Sciatic nerve (tissue), 2 donors: ENCODE measurements at regions not wholly inside any gene's neighbourhood (a gene's known extent, or its start where the extent isn't known, plus 50 kb on each side); places are given as distances from the start of the nearest gene placed in this dataset.
"Not testable (repeated sequence)": the region's sequence is repeated elsewhere in the genome, so short reads cannot be mapped to it uniquely, and the experiment has no call there.

Source experiments
- ATAC-seq: fragments of 200-7000 bp; cut with Tn5 transposase; one replicate; pipeline ENCODE4 v1.9.1; 2020; ENCODE audit warnings: mild to moderate bottlenecking, moderate library complexity
- DNase-seq: peaks from one replicate; pipeline ENCODE4 v3.0.0-alpha.2; 2020; ENCODE audit warnings: low spot score
- intact Hi-C: fragments of 100-400 bp; cut with DNase I; formaldehyde crosslinking; loops from one replicate; pipeline ENCODE4 v1.14.2; 2022
- donor health status: DM: no; HTN: no; CAD: no.
- donor health status: DM: no; HTN: no; CAD: no.

- ATAC-seq, result no peak
Measured at GRCh38 chr2:39558906-39559305, 106.8 kb upstream of the TMEM178A start.

GRCh38 chr2:39563572-39563971 is 102.1 kb upstream of the TMEM178A start:
- ATAC-seq, result no peak
- no peak for DNase-seq
- intact Hi-C loops, result no loop called here

More at GRCh38 chr2:39558906-39559305, 106.8 kb upstream of the TMEM178A start:
- intact Hi-C loops, result no loop called here
- DNase-seq, result no peak

- intact Hi-C loops, result loop anchor here (5.0 kb wide), 1 partner anchor 50 kb away; no protein-coding TSS in a partner anchor
- ATAC-seq, result no peak
- no peak for DNase-seq
Measured at GRCh38 chr2:39567507-39567906, 98.2 kb upstream of the TMEM178A start.

GRCh38 chr2:39568116-39568515 is 97.6 kb upstream of the TMEM178A start:
- no peak for DNase-seq
- ATAC-seq, result no peak
- intact Hi-C loops, result loop anchor here (5.0 kb wide), 1 partner anchor 51 kb away; no protein-coding TSS in a partner anchor

- DNase-seq, result no peak
- intact Hi-C loops, result loop anchor here (5.0 kb wide), 1 partner anchor 51 kb away; no protein-coding TSS in a partner anchor
- ATAC-seq, result peak; percentile 62
Measured at GRCh38 chr2:39568561-39569006, 97.1 kb upstream of the TMEM178A start.

DNA sequence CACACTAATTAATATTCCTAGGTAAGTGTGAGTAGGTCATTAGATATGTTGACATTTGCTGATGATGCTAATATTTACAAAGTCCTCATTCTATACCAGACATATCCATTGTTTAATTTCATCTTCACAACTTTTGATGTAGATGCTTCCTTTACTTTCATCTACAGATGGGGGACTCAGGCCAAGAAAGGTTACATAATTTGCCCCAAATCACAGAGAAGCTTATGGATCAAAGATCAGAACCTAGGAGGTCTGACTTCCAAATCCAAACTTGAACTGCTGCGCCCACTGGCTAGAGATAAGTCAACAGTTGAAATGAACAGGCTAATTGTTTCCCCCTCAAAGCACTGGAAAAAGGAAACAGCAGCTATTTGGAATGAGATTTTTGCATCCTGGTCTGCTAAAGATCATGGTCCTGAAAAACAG is 95.6 kb upstream of the TMEM178A start:
- intact Hi-C loops, result no loop called here
- DNase-seq, result no peak
- no peak for ATAC-seq

GRCh38 chr2:39570614-39571013 is 95.1 kb upstream of the TMEM178A start:
- DNase-seq, result no peak
- intact Hi-C loops, result no loop called here
- no peak for ATAC-seq

DNA sequence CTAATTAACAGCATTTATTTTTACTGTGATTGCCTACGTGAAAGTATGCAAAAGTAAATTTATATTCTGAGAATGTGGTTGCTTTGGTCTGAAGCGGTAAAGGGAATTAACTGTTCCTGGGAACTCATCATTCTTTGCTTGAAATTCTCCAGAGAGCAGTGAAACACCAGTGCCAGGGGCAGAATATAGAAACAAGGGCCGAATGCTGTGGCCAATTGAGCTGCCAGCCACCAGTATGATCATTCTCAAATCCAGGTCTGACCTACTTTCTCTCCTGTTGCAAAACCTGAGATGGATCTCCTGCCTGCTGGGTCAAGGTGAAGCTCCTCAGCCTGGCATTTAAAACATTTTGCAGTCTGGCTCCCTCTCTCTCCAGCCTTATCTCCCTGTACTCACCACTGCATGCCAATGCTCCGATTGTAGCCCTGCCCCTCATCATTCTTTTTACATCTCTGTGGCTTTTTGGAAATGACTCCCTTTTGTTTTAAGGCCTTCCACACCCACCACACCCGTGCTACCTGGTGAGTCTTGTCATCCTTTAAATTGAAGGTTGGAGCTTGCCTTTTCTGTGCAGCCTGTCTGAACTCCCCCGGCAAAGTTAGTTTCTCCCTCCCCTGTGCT is 94.5 kb upstream of the TMEM178A start:
- DNase-seq (no peak), ATAC-seq (no peak)
- intact Hi-C loops, result no loop called here

DNA sequence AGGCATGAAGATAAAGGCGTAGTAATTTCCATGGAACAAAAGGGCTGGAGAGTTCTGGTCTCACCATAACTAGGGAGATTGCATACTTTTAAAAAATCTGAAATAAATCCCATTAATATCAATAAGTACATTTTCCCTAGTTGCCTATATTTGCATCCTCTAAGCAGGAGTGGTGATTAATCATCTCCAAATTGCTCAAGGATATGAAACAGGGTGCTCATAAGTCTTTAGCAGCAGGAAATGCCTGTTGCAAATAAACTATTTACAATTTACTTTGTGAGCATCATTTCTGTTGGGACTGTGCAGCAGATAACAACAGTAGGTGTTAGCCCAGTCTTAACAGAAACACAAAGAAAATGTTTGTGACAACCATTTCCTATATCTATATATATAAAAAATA is 92.4 kb upstream of the TMEM178A start:
- ATAC-seq, result no peak
- DNase-seq, result no peak

GRCh38 chr2:39581866-39582265 is 83.9 kb upstream of the TMEM178A start:
- no peak for ATAC-seq
- no peak for DNase-seq
- intact Hi-C loops, result no loop called here

More for the DNA sequence above, 92.4 kb upstream of the TMEM178A start:
- intact Hi-C loops, result no loop called here

DNA sequence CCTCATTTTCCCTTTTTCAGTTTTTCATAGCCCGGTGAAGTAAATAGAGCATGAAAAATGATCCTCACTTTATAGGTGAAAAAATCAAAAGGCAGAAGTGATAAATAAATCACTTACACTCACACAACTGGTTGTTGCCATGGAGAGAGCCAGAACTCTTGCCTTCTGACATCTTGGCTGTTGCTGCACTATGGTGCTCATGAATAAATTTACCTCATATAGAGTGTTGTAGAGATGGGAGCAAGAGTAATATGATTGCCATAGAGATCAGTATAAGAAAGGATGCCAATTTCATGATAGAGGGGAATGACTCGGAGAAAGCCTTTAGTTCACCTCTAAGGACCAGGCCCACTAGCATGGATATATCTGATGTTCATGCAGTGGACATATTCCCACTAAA is 82.5 kb upstream of the TMEM178A start:
- DNase-seq (no peak), ATAC-seq (no peak)
- intact Hi-C loops, result no loop called here

DNA sequence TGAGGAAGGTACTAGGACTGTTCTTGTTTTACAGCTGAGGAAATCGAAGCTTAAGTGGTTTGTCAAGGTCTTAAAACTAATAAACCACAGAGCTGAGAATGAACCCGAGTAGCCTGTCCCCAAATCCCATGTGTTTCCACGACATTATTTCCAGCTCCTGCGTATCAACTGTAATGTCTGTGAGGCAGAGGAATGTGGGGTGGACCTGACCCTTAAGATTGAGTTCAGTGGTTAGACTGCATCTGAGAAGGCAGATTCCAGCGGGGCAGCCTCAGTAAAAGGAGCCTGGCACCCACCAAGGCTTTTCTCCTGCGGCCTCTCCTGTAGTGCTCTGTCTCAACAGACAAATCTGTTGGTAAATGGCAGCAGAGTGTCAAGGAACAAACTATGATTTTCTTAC is 81.9 kb upstream of the TMEM178A start:
- DNase-seq, result no peak
- intact Hi-C loops, result no loop called here
- ATAC-seq, result no peak

GRCh38 chr2:39584283-39584965 is 81.3 kb upstream of the TMEM178A start:
- ATAC-seq, result no peak
- no peak for DNase-seq
- intact Hi-C loops, result no loop called here

DNA sequence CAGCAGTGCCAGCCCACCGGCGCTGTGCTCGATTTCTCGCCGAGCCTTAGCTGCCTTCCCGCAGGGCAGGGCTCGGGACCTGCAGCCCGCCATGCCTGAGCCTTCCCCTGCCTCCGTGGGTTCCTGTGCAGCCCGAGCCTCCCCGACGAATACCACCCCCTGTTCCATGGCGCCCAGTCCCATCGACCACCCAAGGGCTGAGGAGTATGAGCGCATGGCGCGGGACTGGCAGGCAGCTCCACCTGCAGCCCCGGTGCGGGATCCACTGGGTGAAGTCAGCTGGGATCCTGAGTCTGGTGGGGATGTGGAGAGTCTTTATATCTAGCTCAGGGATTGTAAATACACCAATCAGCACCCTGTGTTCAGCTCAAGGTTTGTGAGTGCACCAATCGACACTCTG is 80.2 kb upstream of the TMEM178A start:
- not testable (repeated sequence) for DNase-seq, ATAC-seq
- intact Hi-C loops, result loop anchor here (5.0 kb wide), 1 partner anchor 683 kb away; no protein-coding TSS in a partner anchor

DNA sequence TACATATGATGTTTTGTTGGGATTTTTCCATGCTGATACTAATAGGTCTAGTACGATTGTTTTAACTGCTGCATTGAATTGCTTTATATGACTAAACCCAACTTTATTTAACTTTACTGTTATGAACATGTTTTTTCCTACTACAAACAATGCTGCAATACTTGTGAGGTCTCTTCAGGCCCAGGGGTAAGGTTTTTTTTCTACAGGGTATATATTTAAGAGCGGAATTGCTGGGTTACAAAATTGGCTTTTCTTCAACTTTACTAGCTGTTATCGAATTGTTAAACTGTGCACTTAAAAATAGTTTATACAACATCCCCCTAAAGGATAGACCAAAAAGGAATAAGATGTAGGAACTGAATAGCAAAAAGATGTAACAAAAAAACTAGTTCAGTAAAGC is 78.5 kb upstream of the TMEM178A start:
- DNase-seq (no peak), ATAC-seq (no peak)
- intact Hi-C loops, result loop anchor here (5.0 kb wide), 1 partner anchor 685 kb away; no protein-coding TSS in a partner anchor

- intact Hi-C loops, result loop anchor here (5.0 kb wide), 1 partner anchor 685 kb away; no protein-coding TSS in a partner anchor
- ATAC-seq (no peak), DNase-seq (no peak)
Measured at GRCh38 chr2:39587641-39588040, 78.1 kb upstream of the TMEM178A start.

GRCh38 chr2:39593439-39594393 is 72.0 kb upstream of the TMEM178A start:
- ATAC-seq (peak; percentile 66), DNase-seq (no peak)
- intact Hi-C loops, result no loop called here

DNA sequence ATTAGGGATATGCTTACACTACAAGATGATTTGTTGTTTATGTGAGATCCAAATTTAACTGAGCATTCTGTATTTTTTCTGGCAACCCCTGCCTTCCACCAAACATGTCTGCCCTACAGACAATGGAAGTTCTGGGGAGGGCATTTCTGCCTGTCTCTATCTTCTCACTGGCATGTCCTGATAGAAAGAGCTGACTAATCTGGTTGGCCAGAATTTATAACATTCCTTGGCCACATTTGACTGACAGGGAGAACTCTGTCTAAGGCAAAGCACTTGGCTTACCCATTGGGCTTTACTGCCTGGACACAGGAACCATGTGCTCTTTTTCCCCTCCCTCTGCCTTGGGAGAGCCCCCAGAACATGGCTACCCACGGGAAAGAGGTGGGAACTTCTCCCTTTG is 70.6 kb upstream of the TMEM178A start:
- intact Hi-C loops, result no loop called here

DNA sequence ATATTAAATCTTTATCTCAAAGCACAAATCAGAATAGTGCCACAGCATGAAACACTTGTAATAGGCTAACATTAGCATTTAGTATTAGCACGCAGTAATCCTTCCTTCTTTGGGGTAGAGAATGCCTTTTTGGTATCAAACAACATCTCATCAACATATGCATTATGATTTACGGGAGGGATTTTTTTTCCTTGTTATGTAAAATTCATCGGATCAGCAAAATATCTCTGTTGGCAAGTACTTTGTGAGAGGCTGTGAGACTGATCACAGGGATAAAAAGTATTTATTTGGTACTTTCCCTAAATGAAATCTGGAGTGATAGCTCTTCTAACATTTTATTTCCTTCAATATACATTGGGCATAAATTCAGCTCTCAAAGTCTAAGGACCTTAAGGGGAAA is 68.4 kb upstream of the TMEM178A start:
- no peak for ATAC-seq
- intact Hi-C loops, result no loop called here

More for the DNA sequence above, 70.6 kb upstream of the TMEM178A start:
- ATAC-seq (no peak), DNase-seq (no peak)

More for the DNA sequence above, 68.4 kb upstream of the TMEM178A start:
- no peak for DNase-seq
